EL (cell line): ENCODE measurements at regions not wholly inside any gene's neighbourhood (a gene's known extent, or its start where the extent isn't known, plus 50 kb on each side); places are given as distances from the start of the nearest gene placed in this dataset.
"Not testable (repeated sequence)": the region's sequence is repeated elsewhere in the genome, so short reads cannot be mapped to it uniquely, and the experiment has no call there.

ENCODE experiments used
- DNase-seq: peaks from one replicate; pipeline ENCODE4 v3.0.0-alpha.2; 2016

GRCh38 chr7:86199881-86200614 lies 443.7 kb upstream of the GRM3 start:
- DNase-seq: no peak

GRCh38 chr7:86190351-86190750 lies 453.4 kb upstream of the GRM3 start:
- DNase-seq: no peak

GRCh38 chr7:86181474-86181873 lies 462.2 kb upstream of the GRM3 start:
- no peak for DNase-seq

GRCh38 chr7:86164827-86165226 lies 478.9 kb upstream of the GRM3 start:
- DNase-seq: no peak

GRCh38 chr7:86158111-86158510 lies 485.6 kb upstream of the GRM3 start:
- no peak for DNase-seq

DNA sequence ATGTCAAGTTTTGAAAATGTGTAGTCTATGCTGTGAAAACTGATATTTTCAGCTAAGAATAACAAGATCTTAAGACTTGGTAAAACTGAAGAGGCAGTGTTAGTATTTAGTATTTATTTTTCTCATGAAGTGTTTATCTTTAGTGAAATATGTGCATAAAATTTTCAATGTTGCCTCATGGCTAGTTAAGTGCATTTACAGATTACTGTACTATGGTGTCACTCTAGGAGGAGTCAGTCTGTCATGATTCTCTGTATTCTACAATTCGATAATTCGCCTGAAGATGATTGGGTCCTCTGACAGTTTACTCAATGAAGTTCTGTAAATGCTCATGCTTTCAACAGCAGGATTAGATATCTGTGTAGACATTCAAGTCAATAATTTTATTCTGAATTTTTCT lies 488.1 kb upstream of the GRM3 start:
- DNase-seq: no peak

- no peak for DNase-seq
Measured at GRCh38 chr7:86152926-86153325, 490.8 kb upstream of the GRM3 start.

DNA sequence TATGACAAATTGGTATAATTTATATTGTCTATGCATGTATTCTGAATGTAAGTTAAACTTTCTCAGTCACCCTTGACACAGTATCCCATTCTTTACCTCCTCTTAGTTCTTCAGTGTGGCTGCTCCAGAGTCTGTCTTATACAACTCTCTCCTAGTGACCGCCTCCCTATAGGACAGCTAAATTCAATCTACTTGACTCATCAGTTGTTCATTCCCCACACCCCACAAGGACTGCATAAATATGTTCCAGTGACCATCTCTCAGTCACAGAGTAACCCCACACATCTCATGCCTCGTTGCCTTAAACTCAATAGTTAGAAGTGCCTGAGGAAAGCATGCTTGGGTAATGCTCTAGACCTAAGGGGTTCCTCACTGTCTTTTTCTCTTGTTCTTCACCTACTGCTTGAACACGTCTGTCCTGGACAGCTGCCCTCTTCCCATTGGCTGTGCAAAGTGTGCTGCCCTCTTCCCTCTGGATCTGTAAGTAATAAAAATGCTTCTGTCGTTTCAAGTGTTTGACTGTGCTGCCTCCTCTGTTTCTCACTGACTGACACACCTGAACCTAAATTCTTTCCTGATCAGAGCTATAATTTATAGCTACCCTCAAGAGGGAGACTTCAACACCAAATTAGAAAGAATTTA lies 494.6 kb upstream of the GRM3 start:
- no peak for DNase-seq

- no peak for DNase-seq
Measured at GRCh38 chr7:86148501-86148900, 495.2 kb upstream of the GRM3 start.

- no peak for DNase-seq
Measured at GRCh38 chr7:86137343-86137742, 506.4 kb upstream of the GRM3 start.

- DNase-seq: no peak
Measured at GRCh38 chr7:86130268-86130667, 513.4 kb upstream of the GRM3 start.

DNA sequence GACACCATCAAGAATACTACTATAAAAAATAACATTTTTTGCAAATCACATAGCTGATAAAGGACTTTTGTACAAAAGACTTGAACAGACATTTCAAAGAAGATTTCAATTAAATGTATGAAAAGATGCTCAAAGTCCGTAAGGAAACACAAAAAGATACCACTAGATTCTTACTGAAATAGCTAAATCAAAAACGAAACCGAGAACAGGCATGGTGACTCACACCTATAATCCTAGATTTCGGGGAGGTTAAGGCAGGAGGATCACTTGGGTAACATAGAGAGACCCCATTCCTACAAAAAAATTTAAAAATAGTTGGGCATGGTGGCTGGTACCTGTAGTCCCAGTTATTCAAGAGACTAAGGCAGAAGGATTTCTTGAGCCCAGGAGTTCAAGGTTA lies 520.2 kb upstream of the GRM3 start:
- DNase-seq: no peak

GRCh38 chr7:86094166-86094669 lies 549.5 kb upstream of the GRM3 start:
- DNase-seq: no peak

- no peak for DNase-seq
Measured at GRCh38 chr7:86091369-86091768, 552.3 kb upstream of the GRM3 start.

DNA sequence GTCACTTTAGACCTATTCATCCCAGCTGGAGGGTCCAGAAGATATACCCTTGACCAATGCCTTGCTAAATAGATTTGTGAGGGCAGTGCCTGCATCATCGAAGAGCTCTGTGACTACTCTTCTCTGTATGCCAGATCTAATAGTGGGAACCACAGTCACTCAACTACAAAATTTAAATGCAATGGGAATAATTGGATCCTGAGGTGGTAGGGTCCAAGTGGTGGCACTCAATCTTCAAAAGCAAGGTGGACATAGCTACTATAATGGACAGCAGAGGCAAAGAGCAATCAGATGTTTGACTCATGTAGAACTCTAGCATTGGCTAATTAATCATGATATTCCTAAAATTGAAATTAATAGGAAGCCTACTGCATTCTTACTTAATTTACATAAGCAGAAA lies 554.3 kb upstream of the GRM3 start:
- no peak for DNase-seq

DNA sequence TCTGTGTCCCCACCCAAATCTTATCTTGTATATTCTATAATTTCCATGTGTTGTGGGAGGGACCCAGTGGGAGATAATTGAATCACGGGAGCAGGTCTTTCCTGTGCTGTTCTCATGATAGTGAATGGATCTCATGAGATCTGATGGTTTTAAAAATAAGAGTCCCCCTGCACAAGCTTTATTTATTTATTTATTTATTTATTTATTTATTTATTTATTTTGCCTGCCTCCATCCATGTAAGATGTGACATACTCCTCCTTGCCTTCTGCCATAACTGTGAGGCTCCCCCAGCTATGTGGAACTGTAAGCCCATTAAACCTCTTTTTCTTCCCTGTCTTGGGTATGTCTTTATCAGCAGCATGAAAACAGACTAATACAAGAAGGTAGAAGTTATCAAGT lies 579.1 kb upstream of the GRM3 start:
- not testable (repeated sequence) for DNase-seq

DNA sequence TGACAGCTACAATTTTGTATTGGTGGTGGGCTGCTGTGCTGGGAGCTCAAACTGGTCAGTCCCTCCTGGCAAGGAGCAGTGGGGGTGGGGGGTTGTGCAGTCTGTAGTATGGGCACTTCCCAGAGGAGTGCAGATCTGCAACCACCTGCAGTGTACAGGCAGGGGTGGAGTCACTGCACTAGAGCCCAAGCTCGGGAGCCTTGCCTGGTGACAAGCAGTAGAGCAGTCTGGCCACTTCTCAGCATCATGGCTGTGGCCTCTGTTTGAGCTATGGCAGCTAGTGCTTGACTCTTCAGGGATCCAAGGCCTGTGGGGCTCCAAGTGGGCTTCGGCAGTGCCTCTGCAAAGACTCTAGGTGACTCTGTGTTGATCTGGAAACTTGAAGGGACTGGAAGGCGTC lies 585.1 kb upstream of the GRM3 start:
- no peak for DNase-seq

DNA sequence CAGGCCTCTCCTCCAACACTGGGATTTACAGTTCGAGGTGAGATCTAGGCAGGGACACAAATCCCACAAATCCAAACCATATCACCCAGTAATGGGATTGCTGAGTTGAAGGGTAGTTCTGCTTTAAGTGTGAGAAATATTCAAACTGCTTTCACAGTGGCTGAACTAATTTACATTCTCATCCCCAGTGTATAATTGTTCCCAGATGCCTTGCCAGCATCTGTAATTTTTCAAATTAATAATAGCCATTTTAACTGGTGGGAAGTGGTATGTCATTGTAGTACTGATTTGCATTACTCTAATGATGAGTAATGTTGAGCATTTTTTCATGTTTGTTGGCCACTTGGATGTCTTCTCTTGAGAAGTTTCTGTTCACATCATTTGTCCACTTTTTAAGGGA lies 592.8 kb upstream of the GRM3 start:
- DNase-seq: no peak

GRCh38 chr7:86049910-86050309 lies 593.8 kb upstream of the GRM3 start:
- no peak for DNase-seq

DNA sequence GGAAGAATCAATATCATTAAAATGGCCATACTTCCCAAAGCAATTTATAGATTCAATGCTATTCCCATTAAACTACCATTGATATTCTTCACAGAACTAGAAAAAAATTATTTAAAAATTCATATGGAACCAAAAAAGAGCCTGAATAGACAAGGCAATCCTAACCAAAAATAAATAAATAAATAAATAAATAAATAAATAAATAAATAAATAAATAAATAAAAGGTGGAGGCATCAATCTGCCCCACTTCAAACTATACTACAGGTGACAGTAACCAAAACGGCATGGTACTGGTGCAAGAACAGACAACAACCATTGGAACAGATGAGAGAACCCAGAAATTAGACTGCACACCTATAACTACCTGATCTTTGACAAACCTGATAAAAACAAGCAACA lies 598.5 kb upstream of the GRM3 start:
- not testable (repeated sequence) for DNase-seq

DNA sequence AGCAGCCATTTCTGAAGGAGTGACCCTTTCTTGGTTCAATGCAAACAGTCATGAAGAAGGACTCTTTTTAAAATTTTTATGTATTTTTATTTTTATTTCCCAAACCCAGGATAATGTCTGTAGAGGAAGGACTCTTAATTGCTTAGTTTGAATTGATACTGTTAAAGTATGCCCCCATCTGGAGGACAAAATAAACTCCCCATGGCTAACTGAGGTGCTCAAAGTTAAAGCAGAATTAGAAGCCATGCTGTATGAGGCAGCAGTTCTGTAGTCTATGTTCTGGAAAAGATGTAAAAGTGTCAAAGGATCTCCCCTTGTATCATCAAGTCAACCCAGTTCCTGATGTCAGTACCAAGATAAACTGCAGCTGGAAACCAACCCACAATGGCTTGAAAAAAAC lies 617.9 kb upstream of the GRM3 start:
- no peak for DNase-seq

- no peak for DNase-seq
Measured at GRCh38 chr7:86013662-86014061, 630.0 kb upstream of the GRM3 start.

GRCh38 chr7:86012971-86013370 lies 630.7 kb upstream of the GRM3 start:
- no peak for DNase-seq

DNA sequence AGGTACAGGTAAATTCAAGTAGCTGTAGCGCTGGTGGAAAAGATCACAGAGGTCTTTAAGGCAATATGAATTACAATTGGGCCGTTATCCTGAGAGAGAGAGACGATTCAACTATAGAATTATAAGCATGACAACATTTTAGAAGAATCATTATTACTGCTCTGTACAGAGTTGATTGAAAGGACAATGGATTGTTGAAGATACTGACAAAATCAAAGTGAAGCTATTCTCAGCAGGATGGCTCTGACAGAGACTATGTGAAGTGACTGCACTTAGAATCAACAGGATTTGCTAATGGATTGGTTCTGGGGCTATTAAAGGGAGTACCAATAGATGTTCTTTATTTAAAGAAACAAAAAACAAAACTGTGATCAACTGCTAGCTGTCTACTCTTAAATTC lies 634.8 kb upstream of the GRM3 start:
- no peak for DNase-seq

GRCh38 chr7:86006909-86007308 lies 636.8 kb upstream of the GRM3 start:
- DNase-seq: no peak
